HEK293 (cell line): ENCODE measurements at regions not wholly inside any gene's neighbourhood (a gene's known extent, or its start where the extent isn't known, plus 50 kb on each side); places are given as distances from the start of the nearest gene placed in this dataset.

ENCODE experiments used
- CTCF ChIA-PET: fragments of 350-600 bp; formaldehyde crosslinking; extraction: SDS; loops from one replicate; lab custom pipeline; 2021; ENCODE audit warnings: antibody characterized with exemption; lab: Yijun Ruan, JAX
- POLR2A ChIA-PET: fragments of 300-600 bp; formaldehyde crosslinking; extraction: SDS; loops from one replicate; lab custom pipeline; 2020; ENCODE audit warnings: antibody characterized with exemption, inconsistent platforms; lab: Yijun Ruan, JAX
- H3K27ac ChIP-seq: fragments of 200-500 bp; sonication (Bioruptor generic); 2 replicates; pipeline ENCODE4 v1.5.1; 2014; ENCODE audit warnings: low read depth, low read length, control low read depth, inconsistent platforms; ENCODE audit errors: extremely low read depth
- H3K36me3 ChIP-seq, 2 experiments: fragments of 200-500 bp in 1 of 2; sonication (Bioruptor generic) in 1 of 2; 1 replicate in 1 of 2; 2 replicates in 1 of 2; pipeline ENCODE4 v1.5.1; 2014 to 2017; ENCODE audit warnings: inconsistent platforms in 2 of 2, low read length in 2 of 2; ENCODE audit not compliant: control insufficient read depth in 2 of 2, insufficient read depth in 1 of 2
- H3K4me1 ChIP-seq: fragments of 200-500 bp; sonication (Bioruptor generic); 2 replicates; pipeline ENCODE4 v1.5.1; 2014; ENCODE audit warnings: mild to moderate bottlenecking, low read length, inconsistent platforms; ENCODE audit not compliant: control insufficient read depth, insufficient read depth
- H3K4me3 ChIP-seq: 2 replicates; pipeline ENCODE4 v1.5.1; 2011; ENCODE audit warnings: low read depth, mild to moderate bottlenecking, control low read depth, low read length, moderate library complexity
- H3K9me3 ChIP-seq: fragments of 200-500 bp; sonication (Bioruptor generic); 2 replicates; pipeline ENCODE4 v1.5.1; 2014; ENCODE audit warnings: low read depth, low read length, inconsistent platforms; ENCODE audit not compliant: control insufficient read depth, insufficient read depth
- MEIS1 ChIP-seq: sonication (generic); formaldehyde crosslinking; IDR thresholded peaks from 2 replicates; pipeline ENCODE4 v1.8.1; 2022; ENCODE audit warnings: missing genetic modification reagents, mild to moderate bottlenecking, borderline replicate concordance
- YY1 ChIP-seq: fragments of 450-650 bp; formaldehyde crosslinking; IDR thresholded peaks from 2 replicates; pipeline ENCODE4 v1.5.1; 2018; ENCODE audit warnings: missing biosample characterization, missing genetic modification characterization
- ZBTB8A ChIP-seq: fragments of 450-650 bp; formaldehyde crosslinking; IDR thresholded peaks from 2 replicates; pipeline ENCODE4 v1.5.1; 2016; ENCODE audit warnings: missing biosample characterization, missing genetic modification characterization
- ZNF133 ChIP-seq: fragments of 450-650 bp; formaldehyde crosslinking; IDR thresholded peaks from 2 replicates; pipeline ENCODE4 v1.5.1; 2016; ENCODE audit warnings: missing biosample characterization, missing genetic modification characterization
- ZNF146 ChIP-seq: fragments of 450-650 bp; formaldehyde crosslinking; IDR thresholded peaks from 2 replicates; pipeline ENCODE4 v1.5.1; 2016; ENCODE audit warnings: missing biosample characterization, missing genetic modification characterization
- ZNF155 ChIP-seq: fragments of 450-650 bp; formaldehyde crosslinking; IDR thresholded peaks from 2 replicates; pipeline ENCODE4 v1.5.1; 2016; ENCODE audit warnings: missing biosample characterization, missing genetic modification characterization
- ZNF16 ChIP-seq: fragments of 450-650 bp; formaldehyde crosslinking; IDR thresholded peaks from 2 replicates; pipeline ENCODE4 v1.5.1; 2016; ENCODE audit warnings: low read depth, missing biosample characterization, missing genetic modification characterization
- ZNF175 ChIP-seq: fragments of 450-650 bp; formaldehyde crosslinking; IDR thresholded peaks from 2 replicates; pipeline ENCODE4 v1.5.1; 2016; ENCODE audit warnings: missing biosample characterization, missing genetic modification characterization
- ZNF302 ChIP-seq: fragments of 450-650 bp; formaldehyde crosslinking; IDR thresholded peaks from 2 replicates; pipeline ENCODE4 v1.5.1; 2016; ENCODE audit warnings: missing biosample characterization, missing genetic modification characterization, low read depth
- ZNF335 ChIP-seq: fragments of 450-650 bp; formaldehyde crosslinking; conservative IDR thresholded peaks from 2 replicates; pipeline ENCODE4 v1.5.1; 2016; ENCODE audit warnings: missing biosample characterization, missing genetic modification characterization
- ZNF341 ChIP-seq: fragments of 450-650 bp; formaldehyde crosslinking; IDR thresholded peaks from 2 replicates; pipeline ENCODE4; 2016; ENCODE audit warnings: low read depth, missing biosample characterization, missing genetic modification characterization
- ZNF521 ChIP-seq: fragments of 450-650 bp; formaldehyde crosslinking; IDR thresholded peaks from 2 replicates; pipeline ENCODE4 v1.5.1; 2017; ENCODE audit warnings: missing biosample characterization, mild to moderate bottlenecking, missing genetic modification characterization
- ZNF544 ChIP-seq: fragments of 450-650 bp; formaldehyde crosslinking; IDR thresholded peaks from 2 replicates; pipeline ENCODE4 v1.5.0; 2017; ENCODE audit warnings: missing biosample characterization, missing genetic modification characterization
- ZNF623 ChIP-seq: fragments of 450-650 bp; formaldehyde crosslinking; IDR thresholded peaks from 2 replicates; pipeline ENCODE4 v1.5.1; 2016; ENCODE audit warnings: missing biosample characterization, missing genetic modification characterization
- ZNF664 ChIP-seq: fragments of 450-650 bp; formaldehyde crosslinking; IDR thresholded peaks from 2 replicates; pipeline ENCODE4 v1.5.1; 2016; ENCODE audit warnings: missing biosample characterization, missing genetic modification characterization
- ZNF677 ChIP-seq: fragments of 450-650 bp; IDR thresholded peaks from 2 replicates; pipeline ENCODE4 v1.5.0; 2018; ENCODE audit warnings: missing biosample characterization, mild to moderate bottlenecking, missing genetic modification characterization, moderate library complexity
- ZNF707 ChIP-seq: fragments of 450-650 bp; formaldehyde crosslinking; IDR thresholded peaks from 2 replicates; pipeline ENCODE4 v1.5.1; 2016; ENCODE audit warnings: missing biosample characterization, missing genetic modification characterization
- TF ChIP-seq, protein P1 (sequence below): fragments of 450-650 bp; formaldehyde crosslinking; IDR thresholded peaks from 2 replicates; pipeline ENCODE4 v1.5.1; 2016; ENCODE audit warnings: missing biosample characterization, missing genetic modification characterization
- TF ChIP-seq, protein P2 (sequence below): fragments of 450-650 bp; formaldehyde crosslinking; IDR thresholded peaks from 2 replicates; pipeline ENCODE4 v1.5.1; 2017; ENCODE audit warnings: missing biosample characterization, missing genetic modification characterization
- TF ChIP-seq, protein P3 (sequence below): fragments of 450-650 bp; formaldehyde crosslinking; IDR thresholded peaks from 2 replicates; pipeline ENCODE4 v1.5.1; 2016; ENCODE audit warnings: missing biosample characterization, missing genetic modification characterization
- TF ChIP-seq, protein P4 (sequence below): fragments of 450-650 bp; IDR thresholded peaks from 2 replicates; pipeline ENCODE4 v1.5.1; 2018; ENCODE audit warnings: missing biosample characterization, mild to moderate bottlenecking, missing genetic modification characterization
- TF ChIP-seq, protein P5 (sequence below): fragments of 450-650 bp; formaldehyde crosslinking; IDR thresholded peaks from 2 replicates; pipeline ENCODE4 v1.5.1; 2016; ENCODE audit warnings: missing biosample characterization, missing genetic modification characterization
- TF ChIP-seq, protein P6 (sequence below): fragments of 450-650 bp; formaldehyde crosslinking; IDR thresholded peaks from 2 replicates; pipeline ENCODE4 v1.5.1; 2016; ENCODE audit warnings: missing biosample characterization, missing genetic modification characterization

DNA sequence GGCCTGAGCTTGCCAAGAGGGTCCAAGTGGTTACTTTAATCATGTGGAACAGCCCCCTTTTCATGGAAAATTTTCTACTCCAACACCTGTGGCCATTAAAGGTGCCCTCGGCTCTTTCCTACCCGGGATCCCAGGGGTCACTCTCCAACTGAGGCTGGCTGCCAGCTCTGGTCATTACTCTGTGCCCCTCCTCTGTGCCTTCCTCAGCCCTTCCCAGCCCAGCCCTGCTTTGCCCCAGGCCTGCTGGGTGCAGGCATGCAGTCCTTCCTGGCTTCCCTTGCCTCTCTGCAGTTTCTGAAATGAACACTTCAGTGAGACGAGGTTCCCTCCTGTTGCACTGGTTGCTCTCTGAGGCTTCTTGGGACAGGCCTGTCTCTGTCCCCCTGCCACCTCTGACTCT is 951.1 kb upstream of the ZNF722 start:
- Histone ChIP-seq H3K9me3 (no peaks in the 10 kb centered on the region), H3K27ac (no peak overlapping the region), H3K36me3 (no peaks in the 10 kb centered on the region), H3K4me3 (no peak overlapping the region), H3K4me1 (no peaks in the 10 kb centered on the region)
- POLR2A ChIA-PET, result no interaction called here
- TF ChIP-seq, protein P1, sequence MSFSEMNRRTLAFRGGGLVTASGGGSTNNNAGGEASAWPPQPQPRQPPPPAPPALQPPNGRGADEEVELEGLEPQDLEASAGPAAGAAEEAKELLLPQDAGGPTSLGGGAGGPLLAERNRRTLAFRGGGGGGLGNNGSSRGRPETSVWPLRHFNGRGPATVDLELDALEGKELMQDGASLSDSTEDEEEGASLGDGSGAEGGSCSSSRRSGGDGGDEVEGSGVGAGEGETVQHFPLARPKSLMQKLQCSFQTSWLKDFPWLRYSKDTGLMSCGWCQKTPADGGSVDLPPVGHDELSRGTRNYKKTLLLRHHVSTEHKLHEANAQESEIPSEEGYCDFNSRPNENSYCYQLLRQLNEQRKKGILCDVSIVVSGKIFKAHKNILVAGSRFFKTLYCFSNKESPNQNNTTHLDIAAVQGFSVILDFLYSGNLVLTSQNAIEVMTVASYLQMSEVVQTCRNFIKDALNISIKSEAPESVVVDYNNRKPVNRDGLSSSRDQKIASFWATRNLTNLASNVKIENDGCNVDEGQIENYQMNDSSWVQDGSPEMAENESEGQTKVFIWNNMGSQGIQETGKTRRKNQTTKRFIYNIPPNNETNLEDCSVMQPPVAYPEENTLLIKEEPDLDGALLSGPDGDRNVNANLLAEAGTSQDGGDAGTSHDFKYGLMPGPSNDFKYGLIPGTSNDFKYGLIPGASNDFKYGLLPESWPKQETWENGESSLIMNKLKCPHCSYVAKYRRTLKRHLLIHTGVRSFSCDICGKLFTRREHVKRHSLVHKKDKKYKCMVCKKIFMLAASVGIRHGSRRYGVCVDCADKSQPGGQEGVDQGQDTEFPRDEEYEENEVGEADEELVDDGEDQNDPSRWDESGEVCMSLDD (tag by site-specific recombination), result no peak
- no peak for TF ChIP-seq ZNF175 (tag by site-specific recombination)
- TF ChIP-seq, protein P2, sequence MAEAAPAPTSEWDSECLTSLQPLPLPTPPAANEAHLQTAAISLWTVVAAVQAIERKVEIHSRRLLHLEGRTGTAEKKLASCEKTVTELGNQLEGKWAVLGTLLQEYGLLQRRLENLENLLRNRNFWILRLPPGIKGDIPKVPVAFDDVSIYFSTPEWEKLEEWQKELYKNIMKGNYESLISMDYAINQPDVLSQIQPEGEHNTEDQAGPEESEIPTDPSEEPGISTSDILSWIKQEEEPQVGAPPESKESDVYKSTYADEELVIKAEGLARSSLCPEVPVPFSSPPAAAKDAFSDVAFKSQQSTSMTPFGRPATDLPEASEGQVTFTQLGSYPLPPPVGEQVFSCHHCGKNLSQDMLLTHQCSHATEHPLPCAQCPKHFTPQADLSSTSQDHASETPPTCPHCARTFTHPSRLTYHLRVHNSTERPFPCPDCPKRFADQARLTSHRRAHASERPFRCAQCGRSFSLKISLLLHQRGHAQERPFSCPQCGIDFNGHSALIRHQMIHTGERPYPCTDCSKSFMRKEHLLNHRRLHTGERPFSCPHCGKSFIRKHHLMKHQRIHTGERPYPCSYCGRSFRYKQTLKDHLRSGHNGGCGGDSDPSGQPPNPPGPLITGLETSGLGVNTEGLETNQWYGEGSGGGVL, result no peak
- no peak for TF ChIP-seq ZNF133 (tag by site-specific recombination)
- TF ChIP-seq ZNF677 (tag by site-specific recombination), result no peak
- no peak for TF ChIP-seq MEIS1 (CRISPR knock-in tag)
- TF ChIP-seq, protein P3, sequence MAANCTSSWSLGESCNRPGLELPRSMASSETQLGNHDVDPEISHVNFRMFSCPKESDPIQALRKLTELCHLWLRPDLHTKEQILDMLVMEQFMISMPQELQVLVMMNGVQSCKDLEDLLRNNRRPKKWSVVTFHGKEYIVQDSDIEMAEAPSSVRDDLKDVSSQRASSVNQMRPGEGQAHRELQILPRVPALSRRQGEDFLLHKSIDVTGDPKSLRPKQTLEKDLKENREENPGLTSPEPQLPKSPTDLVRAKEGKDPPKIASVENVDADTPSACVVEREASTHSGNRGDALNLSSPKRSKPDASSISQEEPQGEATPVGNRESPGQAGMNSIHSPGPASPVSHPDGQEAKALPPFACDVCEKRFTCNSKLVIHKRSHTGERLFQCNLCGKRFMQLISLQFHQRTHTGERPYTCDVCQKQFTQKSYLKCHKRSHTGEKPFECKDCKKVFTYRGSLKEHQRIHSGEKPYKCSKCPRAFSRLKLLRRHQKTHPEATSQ (tag by site-specific recombination), result no peak
- no peak for TF ChIP-seq ZNF664 (tag by site-specific recombination)
- no peak for TF ChIP-seq ZNF623 (tag by site-specific recombination)
- TF ChIP-seq, protein P4, sequence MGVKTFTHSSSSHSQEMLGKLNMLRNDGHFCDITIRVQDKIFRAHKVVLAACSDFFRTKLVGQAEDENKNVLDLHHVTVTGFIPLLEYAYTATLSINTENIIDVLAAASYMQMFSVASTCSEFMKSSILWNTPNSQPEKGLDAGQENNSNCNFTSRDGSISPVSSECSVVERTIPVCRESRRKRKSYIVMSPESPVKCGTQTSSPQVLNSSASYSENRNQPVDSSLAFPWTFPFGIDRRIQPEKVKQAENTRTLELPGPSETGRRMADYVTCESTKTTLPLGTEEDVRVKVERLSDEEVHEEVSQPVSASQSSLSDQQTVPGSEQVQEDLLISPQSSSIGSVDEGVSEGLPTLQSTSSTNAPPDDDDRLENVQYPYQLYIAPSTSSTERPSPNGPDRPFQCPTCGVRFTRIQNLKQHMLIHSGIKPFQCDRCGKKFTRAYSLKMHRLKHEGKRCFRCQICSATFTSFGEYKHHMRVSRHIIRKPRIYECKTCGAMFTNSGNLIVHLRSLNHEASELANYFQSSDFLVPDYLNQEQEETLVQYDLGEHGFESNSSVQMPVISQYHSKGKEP (tag by site-specific recombination), result no peak
- CTCF ChIA-PET, result no interaction called here

DNA sequence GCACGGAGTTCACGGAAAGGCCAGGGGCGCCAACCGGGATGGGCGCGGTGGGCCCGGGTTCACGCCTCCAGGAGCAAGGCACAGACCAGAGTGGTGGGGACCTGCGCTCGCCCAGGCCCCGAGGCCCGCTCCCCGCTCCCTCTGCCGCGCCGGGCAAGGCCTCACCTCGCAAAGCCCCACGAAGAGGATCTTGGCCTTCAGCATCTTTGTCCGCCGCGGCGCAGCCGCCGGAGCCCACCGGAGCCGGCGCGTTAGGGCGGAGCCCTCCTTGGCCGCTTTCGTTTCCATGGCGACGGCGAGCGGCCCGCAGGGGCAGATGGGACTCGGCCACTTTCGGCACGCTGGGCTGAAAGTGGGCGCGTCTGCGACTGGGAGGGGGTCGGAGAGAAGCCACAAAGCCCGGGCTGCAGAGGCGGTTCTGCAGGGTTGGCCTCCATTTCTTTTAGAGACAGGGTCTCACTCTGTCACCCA is 944.4 kb upstream of the ZNF722 start:
- ChIA-PET CTCF (no interaction called here), POLR2A (no interaction called here)
- H3K4me3 ChIP-seq, result no peak overlapping the region
- no peaks in the 10 kb centered on the region for H3K4me1 ChIP-seq
- H3K9me3 ChIP-seq, result no peaks in the 10 kb centered on the region
- no peak overlapping the region for H3K27ac ChIP-seq
- no peaks in the 10 kb centered on the region for H3K36me3 ChIP-seq
- TF ChIP-seq ZNF155 (tag by site-specific recombination) (no peak), ZNF521 (tag by site-specific recombination) (no peak), ZNF707 (tag by site-specific recombination) (no peak), ZBTB8A (tag by site-specific recombination) (no peak), ZNF302 (tag by site-specific recombination) (no peak), ZNF335 (no peak), ZNF16 (tag by site-specific recombination) (no peak), ZNF341 (tag by site-specific recombination) (no peak), YY1 (tag by site-specific recombination) (no peak), ZNF544 (tag by site-specific recombination) (no peak), ZNF146 (tag by site-specific recombination) (no peak)
- TF ChIP-seq, protein P5, sequence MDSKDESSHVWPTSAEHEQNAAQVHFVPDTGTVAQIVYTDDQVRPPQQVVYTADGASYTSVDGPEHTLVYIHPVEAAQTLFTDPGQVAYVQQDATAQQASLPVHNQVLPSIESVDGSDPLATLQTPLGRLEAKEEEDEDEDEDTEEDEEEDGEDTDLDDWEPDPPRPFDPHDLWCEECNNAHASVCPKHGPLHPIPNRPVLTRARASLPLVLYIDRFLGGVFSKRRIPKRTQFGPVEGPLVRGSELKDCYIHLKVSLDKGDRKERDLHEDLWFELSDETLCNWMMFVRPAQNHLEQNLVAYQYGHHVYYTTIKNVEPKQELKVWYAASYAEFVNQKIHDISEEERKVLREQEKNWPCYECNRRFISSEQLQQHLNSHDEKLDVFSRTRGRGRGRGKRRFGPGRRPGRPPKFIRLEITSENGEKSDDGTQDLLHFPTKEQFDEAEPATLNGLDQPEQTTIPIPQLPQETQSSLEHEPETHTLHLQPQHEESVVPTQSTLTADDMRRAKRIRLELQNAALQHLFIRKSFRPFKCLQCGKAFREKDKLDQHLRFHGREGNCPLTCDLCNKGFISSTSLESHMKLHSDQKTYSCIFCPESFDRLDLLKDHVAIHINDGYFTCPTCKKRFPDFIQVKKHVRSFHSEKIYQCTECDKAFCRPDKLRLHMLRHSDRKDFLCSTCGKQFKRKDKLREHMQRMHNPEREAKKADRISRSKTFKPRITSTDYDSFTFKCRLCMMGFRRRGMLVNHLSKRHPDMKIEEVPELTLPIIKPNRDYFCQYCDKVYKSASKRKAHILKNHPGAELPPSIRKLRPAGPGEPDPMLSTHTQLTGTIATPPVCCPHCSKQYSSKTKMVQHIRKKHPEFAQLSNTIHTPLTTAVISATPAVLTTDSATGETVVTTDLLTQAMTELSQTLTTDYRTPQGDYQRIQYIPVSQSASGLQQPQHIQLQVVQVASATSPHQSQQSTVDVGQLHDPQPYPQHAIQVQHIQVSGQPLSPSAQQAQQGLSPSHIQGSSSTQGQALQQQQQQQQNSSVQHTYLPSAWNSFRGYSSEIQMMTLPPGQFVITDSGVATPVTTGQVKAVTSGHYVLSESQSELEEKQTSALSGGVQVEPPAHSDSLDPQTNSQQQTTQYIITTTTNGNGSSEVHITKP (tag by site-specific recombination), result no peak
- TF ChIP-seq, protein P6, sequence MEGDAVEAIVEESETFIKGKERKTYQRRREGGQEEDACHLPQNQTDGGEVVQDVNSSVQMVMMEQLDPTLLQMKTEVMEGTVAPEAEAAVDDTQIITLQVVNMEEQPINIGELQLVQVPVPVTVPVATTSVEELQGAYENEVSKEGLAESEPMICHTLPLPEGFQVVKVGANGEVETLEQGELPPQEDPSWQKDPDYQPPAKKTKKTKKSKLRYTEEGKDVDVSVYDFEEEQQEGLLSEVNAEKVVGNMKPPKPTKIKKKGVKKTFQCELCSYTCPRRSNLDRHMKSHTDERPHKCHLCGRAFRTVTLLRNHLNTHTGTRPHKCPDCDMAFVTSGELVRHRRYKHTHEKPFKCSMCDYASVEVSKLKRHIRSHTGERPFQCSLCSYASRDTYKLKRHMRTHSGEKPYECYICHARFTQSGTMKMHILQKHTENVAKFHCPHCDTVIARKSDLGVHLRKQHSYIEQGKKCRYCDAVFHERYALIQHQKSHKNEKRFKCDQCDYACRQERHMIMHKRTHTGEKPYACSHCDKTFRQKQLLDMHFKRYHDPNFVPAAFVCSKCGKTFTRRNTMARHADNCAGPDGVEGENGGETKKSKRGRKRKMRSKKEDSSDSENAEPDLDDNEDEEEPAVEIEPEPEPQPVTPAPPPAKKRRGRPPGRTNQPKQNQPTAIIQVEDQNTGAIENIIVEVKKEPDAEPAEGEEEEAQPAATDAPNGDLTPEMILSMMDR, result no peak
